Heart left ventricle (tissue), 16 donors: ENCODE measurements at regions not wholly inside any gene's neighbourhood (a gene's known extent, or its start where the extent isn't known, plus 50 kb on each side); places are given as distances from the start of the nearest gene placed in this dataset.

ENCODE experiments used
- ATAC-seq, 4 donors: fragments of 200-7000 bp; cut with Tn5 transposase; one replicate each; pipeline ENCODE4 v1.9.1; 2020 to 2022; ENCODE audit warnings: moderate library complexity in 4 of 4, mild to moderate bottlenecking in 3 of 4, moderate number of reproducible peaks in 1 of 4
- DNase-seq, 5 donors: peaks; one replicate each; pipeline ENCODE4 v3.0.0-alpha.2; 2020
- H3K27ac ChIP-seq, 12 donors: fragments of 200-600 bp; sonication (generic) in 4 of 12; one replicate each; pipeline versions ENCODE4 v1.5.0 to v1.8.0; 2016 to 2022; ENCODE audit warnings: mild to moderate bottlenecking in 2 of 12
- H3K27me3 ChIP-seq, 9 donors: fragments of 200-600 bp; sonication (generic) in 2 of 9; one replicate each; pipeline versions ENCODE4 v1.5.1 to v1.8.0; 2016 to 2022; ENCODE audit warnings: mild to moderate bottlenecking in 3 of 9
- H3K36me3 ChIP-seq, 9 donors: fragments of 200-600 bp; sonication (generic) in 2 of 9; one replicate each; pipeline versions ENCODE4 v1.5.0 to v1.8.0; 2018 to 2022; ENCODE audit warnings: mild to moderate bottlenecking in 2 of 9
- H3K4me1 ChIP-seq, 12 donors: fragments of 200-600 bp; sonication (generic) in 4 of 12; one replicate each; pipeline versions ENCODE4 v1.5.0 to v1.8.0; 2016 to 2022; ENCODE audit warnings: mild to moderate bottlenecking in 3 of 12
- H3K4me3 ChIP-seq, 12 donors: fragments of 200-600 bp; sonication (generic) in 4 of 12; one replicate each; pipeline versions ENCODE4 v1.5.0 to v1.8.0; 2017 to 2022; ENCODE audit warnings: mild to moderate bottlenecking in 9 of 12, moderate library complexity in 4 of 12
- H3K9me3 ChIP-seq, 12 donors: fragments of 200-600 bp; sonication (generic) in 4 of 12; one replicate each; pipeline versions ENCODE4 v1.5.0 to v1.8.0; 2016 to 2022; ENCODE audit warnings: mild to moderate bottlenecking in 1 of 12
- POLR2A ChIP-seq, 2 donors: fragments of 450-650 bp; IDR thresholded peaks; one replicate each; pipeline ENCODE4 v1.6.1; 2017; ENCODE audit warnings: antibody characterized with exemption in 2 of 2, mild to moderate bottlenecking in 2 of 2, moderate library complexity in 2 of 2
- WGBS, 4 donors: extraction: QIAGEN DNeasy Blood & Tissue Kit in 2 of 4; methylation state at CpG; one replicate each; pipeline versions ENCODE4 v1.1.5 to v1.1.7; 2013 to 2018; 5-methylcytosine and 5-hydroxymethylcytosine counted together
- intact Hi-C, 10 donors: fragments of 100-400 bp; cut with DNase I; formaldehyde crosslinking; loops; one replicate each; pipeline versions ENCODE4 v1.11.1 to v1.14.2; 2022
- TF ChIP-seq, protein P1 (sequence below), 12 donors: fragments of 200-600 bp; sonication (generic) in 4 of 12; IDR thresholded peaks; one replicate each; pipeline versions ENCODE4 v1.5.0 to v1.8.0; 2018 to 2022; ENCODE audit warnings: antibody characterized with exemption in 12 of 12, mild to moderate bottlenecking in 5 of 12
- donor health status: ischemic (EF 13 %, LVEDD 7.1; RV severe dilation, severe dysfunction).
- donor health status: healthy with polysubstance abuse.
- donor health status: DM: no; HTN: yes; CAD: no.
- donor health status: DM: no; HTN: no; CAD: no.
- donor health status: ischemic (EF 25% LVEDD 6.9; RV normal size, moderate dysfunction).
- donor health status: ischemic (EF 25% LVEDD 5.7; RV mildly dilated, moderate dysfunction).
- donor health status: healthy.
- donor health status: DM: yes; HTN: yes; CAD: no.
- donor health status: ischemic (EF 35%, LVEDD 5.7; RV mildly dilated, moderate dysfunction).
- donor health status: nonischemic (EF 11% LVEDD 7.7; RV severe dilation, severe dysfunction).
- donor health status: DM: yes; HTN: yes; CAD: no.
- donor health status: PGD.
- donor health status: ischemic (EF 29% LVEDD 5.4; RV normal size, mild dysfunction).
- donor health status: nonischemic (EF 23%, LVEDD 6.1; RV moderate dilation, normal function).

DNA sequence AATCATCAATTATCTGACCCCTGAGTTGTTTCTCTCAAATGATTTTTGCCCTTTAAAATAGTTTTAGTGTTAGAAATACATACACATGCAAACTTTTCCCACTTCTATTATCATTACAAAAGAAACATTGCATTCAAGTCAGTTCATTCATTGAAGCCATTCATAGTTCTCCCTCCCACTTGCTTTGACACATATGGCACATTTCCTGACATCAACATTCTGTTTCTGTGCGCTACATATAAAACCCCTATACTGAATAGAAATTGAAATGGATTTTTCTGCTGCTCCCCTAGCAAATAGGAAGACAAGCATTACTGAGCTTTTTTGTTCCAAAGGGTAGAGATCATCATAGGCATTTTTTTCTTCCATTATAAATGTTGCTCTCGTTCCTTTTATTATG is 497.9 kb upstream of the PCDH10 start:
- Histone ChIP-seq H3K36me3 (no peaks in the 10 kb centered on the region), H3K9me3 (peaks cover 0 to 7% (median 0%) of the 10 kb centered on the region in 12 donors), H3K4me1 (no peaks in the 10 kb centered on the region), H3K27ac (no peak overlapping the region), H3K4me3 (no peak overlapping the region), H3K27me3 (no peaks in the 10 kb centered on the region)
- ATAC-seq (no peak), DNase-seq (no peak)
- intact Hi-C loops, result no loop called here
- 72 to 85% (median 77%) methylated on average over 2 of the region's 2 CpGs for WGBS, 4 donors
- TF ChIP-seq, protein P1, sequence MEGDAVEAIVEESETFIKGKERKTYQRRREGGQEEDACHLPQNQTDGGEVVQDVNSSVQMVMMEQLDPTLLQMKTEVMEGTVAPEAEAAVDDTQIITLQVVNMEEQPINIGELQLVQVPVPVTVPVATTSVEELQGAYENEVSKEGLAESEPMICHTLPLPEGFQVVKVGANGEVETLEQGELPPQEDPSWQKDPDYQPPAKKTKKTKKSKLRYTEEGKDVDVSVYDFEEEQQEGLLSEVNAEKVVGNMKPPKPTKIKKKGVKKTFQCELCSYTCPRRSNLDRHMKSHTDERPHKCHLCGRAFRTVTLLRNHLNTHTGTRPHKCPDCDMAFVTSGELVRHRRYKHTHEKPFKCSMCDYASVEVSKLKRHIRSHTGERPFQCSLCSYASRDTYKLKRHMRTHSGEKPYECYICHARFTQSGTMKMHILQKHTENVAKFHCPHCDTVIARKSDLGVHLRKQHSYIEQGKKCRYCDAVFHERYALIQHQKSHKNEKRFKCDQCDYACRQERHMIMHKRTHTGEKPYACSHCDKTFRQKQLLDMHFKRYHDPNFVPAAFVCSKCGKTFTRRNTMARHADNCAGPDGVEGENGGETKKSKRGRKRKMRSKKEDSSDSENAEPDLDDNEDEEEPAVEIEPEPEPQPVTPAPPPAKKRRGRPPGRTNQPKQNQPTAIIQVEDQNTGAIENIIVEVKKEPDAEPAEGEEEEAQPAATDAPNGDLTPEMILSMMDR (IDR thresholded peaks at IDR 0.05), result no peak
- TF ChIP-seq POLR2A (IDR thresholded peaks at IDR 0.05), result no peak

- Histone ChIP-seq H3K4me3 (no peak overlapping the region), H3K27ac (no peak overlapping the region), H3K36me3 (no peaks in the 10 kb centered on the region), H3K27me3 (no peaks in the 10 kb centered on the region), H3K9me3 (peaks cover 0 to 16% (median 0%) of the 10 kb centered on the region in 12 donors), H3K4me1 (no peaks in the 10 kb centered on the region)
- ATAC-seq (no peak), DNase-seq (no peak)
- intact Hi-C loops, result no loop called here
- TF ChIP-seq, protein P1 (IDR thresholded peaks at IDR 0.05), result no peak
- no peak for TF ChIP-seq POLR2A (IDR thresholded peaks at IDR 0.05)
- 65 to 71% (median 65%) methylated on average over 1 of the region's 1 CpG for WGBS, 4 donors
These were observed 488.9 kb upstream of the PCDH10 start for GRCh38 chr4:132660181-132660580.

DNA sequence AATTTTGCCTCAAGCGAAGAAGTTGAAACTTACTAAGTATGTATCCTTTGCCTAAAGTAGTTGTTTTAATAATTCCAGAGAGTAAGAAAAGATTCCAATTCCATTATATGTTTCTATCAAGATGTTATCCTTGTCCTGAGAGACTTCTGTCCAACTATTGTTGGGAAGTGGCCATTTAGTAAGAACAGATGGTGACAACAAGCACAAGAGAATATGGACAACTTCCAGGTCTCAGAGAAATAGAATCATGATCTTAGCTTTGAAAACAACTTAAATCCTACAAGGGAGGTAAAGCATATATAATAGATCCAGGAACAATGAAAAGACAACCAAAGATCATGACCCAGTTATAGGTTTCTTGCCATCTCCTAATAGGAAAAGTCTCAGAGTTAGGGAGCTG is 486.6 kb upstream of the PCDH10 start:
- Histone ChIP-seq H3K4me3 (no peak overlapping the region), H3K36me3 (no peaks in the 10 kb centered on the region), H3K27ac (no peak overlapping the region), H3K4me1 (no peaks in the 10 kb centered on the region), H3K9me3 (peaks cover 0 to 10% (median 0%) of the 10 kb centered on the region in 12 donors), H3K27me3 (no peaks in the 10 kb centered on the region)
- WGBS, 4 donors, result 76 to 92% (median 81%) methylated on average over 1 of the region's 1 CpG
- ATAC-seq (no peak), DNase-seq (no peak)
- intact Hi-C loops, result no loop called here
- no peak for TF ChIP-seq POLR2A (IDR thresholded peaks at IDR 0.05)
- TF ChIP-seq, protein P1 (IDR thresholded peaks at IDR 0.05), result no peak

- intact Hi-C loops, result no loop called here
- 0% methylated on average over 1 of the region's 1 CpG for WGBS, 4 donors
- no peak for DNase-seq
- ATAC-seq, result no peak
- peaks cover 0 to 3% (median 0%) of the 10 kb centered on the region in 12 donors for H3K9me3 ChIP-seq
- no peaks in the 10 kb centered on the region for H3K4me1 ChIP-seq
- no peak overlapping the region for H3K4me3 ChIP-seq
- no peaks in the 10 kb centered on the region for H3K27me3 ChIP-seq
- TF ChIP-seq, protein P1 (IDR thresholded peaks at IDR 0.05), result no peak
- TF ChIP-seq POLR2A (IDR thresholded peaks at IDR 0.05), result no peak
- H3K27ac ChIP-seq, result no peak overlapping the region
- no peaks in the 10 kb centered on the region for H3K36me3 ChIP-seq
These were observed 479.3 kb upstream of the PCDH10 start for GRCh38 chr4:132669786-132670185.
